ELR (cell line): ENCODE measurements at regions not wholly inside any gene's neighbourhood (a gene's known extent, or its start where the extent isn't known, plus 50 kb on each side); places are given as distances from the start of the nearest gene placed in this dataset.

Source experiments
- DNase-seq: peaks from one replicate; pipeline ENCODE4 v3.0.0-alpha.2; 2015; ENCODE audit warnings: low read depth

GRCh38 chr17:34776456-34777443 is 184.5 kb downstream of the CCT6B start:
- no peak for DNase-seq

GRCh38 chr17:34773036-34773435 is 188.2 kb downstream of the CCT6B start:
- DNase-seq, result no peak

- no peak for DNase-seq
These were observed 189.4 kb downstream of the CCT6B start for GRCh38 chr17:34771891-34772290.

- no peak for DNase-seq
These were observed 190.7 kb downstream of the CCT6B start for GRCh38 chr17:34770586-34770985.

GRCh38 chr17:34769899-34770298 is 190.5 kb downstream of the TMEM132E start:
- DNase-seq, result no peak

DNA sequence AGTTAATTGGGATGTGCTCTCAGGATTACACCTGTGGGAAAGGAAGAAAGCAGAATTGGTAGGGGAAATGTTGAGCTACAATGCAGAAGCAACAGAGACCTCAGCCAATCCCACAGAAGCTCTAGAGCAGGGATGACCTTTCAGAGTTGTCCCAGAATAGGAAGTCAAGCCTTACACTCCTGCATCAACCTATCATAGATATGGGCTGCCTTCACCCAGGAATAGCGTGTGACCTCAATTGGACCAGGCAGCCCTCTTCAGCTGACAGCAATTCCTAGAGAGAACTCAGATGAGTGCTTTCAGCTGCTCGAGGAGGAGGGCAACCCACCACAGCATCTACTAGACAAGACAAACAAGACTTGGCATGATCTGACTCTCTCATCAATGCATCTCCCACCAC is 189.7 kb downstream of the TMEM132E start:
- no peak for DNase-seq

- DNase-seq, result no peak
These were observed 185.9 kb downstream of the TMEM132E start for GRCh38 chr17:34765291-34765690.

- DNase-seq, result no peak
These were observed 185.3 kb downstream of the TMEM132E start for GRCh38 chr17:34764716-34765115.

DNA sequence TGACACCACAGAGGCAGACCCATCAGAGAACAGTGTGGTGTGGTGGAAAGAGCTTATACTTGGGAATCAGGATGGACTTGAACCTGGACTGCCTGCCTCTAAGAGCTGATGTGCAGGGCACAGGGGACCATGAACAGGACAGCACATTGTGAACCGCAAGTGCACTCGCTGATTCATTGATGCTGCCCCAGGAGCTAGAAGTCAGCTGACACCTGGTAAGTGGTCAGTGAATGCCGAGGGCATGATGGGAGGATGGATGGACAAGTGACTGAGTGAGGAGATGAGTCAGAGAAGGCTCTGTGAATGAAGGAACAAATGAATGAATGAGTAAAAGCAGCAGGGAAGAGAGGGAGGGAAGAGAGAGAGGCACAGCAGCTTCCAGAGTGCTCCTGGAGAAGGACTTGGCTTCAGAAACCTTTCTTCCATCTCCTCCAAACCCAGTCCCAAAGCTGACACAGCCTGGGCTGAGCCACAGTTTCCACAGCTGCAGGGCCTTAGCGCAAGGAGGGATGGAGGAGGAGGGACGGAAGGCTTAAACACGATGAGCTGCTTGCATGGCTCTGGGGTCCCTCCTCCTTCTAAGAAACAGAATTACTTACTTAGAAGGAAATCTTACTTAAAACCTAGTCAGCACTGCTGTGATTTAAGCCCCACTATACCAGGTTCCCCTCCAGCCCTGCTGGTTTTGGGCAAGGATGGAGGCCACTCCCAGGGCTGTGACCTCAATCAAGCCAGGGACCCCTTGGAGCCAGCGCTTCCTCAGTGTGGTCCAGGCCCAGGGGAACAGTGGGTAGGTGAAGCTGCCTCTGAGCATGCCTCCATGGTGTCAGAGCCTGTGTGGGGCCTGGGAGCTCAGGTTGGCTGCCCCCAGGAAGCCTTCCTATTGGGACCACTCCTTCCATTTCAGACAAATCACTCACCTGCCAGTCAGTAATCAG is 184.6 kb downstream of the TMEM132E start:
- peak; percentile 10 for DNase-seq

DNA sequence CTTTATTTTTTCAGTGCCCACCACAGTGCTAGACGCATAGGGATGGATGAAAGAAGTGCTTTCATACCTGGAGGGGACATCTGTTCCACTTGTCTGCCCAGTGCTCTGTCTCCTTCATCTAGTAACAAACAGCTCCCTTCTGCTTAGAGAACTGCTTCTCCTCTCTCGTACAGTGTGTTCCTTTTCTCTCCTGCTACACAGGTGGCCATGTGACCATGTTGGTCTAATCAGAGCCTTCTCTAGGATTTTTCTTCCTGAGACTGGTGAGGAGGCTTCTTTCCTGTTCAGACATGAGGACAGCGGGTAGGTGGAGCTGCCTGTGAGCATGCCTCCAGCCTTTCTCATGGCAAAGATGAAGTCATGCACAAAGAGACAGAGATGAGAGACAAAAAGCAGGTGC is 182.7 kb downstream of the TMEM132E start:
- no peak for DNase-seq

GRCh38 chr17:34761646-34762045 is 182.3 kb downstream of the TMEM132E start:
- no peak for DNase-seq

DNA sequence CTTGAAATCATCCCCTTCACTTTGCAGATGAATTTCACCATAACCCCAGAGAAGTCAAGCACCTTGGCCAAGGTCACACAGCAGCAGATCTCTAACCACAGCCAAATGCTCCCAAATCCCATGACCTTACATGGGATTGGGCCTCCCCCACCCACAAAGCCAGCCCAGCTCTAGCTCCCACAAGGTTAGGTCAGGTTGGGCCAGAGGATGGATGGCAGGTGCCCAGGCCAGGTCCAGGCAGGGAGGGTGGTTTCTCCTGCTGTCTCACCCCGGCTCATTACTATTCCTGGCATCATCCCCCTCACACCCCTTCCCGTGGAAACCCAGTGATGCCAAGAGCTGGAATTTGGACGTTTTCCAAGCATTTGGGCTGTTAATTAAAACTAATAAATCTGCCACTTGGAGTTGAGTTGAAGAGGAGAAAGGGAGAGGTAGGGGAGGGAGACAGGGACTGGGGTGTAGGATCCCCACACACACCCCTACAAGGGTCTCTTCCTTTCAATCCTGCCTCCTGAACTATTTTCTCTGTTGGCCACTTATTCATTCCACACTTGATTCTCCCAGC is 181.6 kb downstream of the TMEM132E start:
- no peak for DNase-seq

DNA sequence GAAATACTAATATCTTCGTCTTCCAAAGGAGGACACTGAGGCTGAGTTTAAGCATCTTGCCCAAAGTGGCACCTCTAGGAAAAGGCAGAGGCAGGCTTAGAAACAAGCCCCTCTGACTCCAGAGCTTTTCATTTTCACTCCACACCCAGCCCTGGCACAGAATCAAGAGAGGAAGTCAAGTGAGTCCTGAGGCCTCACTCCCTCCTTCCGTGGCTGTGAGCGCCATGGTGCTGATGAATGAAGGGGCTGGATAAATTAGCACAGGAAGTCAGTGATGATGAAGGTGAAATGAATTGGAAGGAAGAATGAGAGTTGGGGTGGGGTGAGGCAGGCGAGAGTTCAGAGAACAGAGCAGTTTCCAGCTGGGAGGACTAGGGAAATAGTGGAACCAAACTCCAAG is 179.3 kb downstream of the TMEM132E start:
- no peak for DNase-seq

DNA sequence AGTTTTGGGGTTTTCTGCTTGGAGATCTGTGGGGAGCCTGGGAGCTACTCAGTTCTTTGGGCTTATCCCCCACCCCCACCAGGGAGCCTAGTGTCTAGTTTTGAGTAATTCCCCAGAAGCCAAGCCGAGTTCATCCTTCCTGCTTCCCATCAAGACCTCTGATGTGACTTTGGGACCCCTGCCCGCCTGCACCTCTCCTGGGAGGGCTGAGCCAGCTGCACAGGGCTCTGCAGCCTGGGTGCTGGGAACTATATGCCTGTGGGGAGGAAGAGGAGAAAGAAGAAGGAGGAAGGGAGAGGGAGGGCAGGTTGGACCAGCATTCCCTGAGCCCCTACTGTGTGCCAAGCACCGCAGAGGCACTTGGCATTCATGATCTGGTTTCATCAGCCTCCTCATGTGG is 178.9 kb downstream of the TMEM132E start:
- DNase-seq, result no peak

DNA sequence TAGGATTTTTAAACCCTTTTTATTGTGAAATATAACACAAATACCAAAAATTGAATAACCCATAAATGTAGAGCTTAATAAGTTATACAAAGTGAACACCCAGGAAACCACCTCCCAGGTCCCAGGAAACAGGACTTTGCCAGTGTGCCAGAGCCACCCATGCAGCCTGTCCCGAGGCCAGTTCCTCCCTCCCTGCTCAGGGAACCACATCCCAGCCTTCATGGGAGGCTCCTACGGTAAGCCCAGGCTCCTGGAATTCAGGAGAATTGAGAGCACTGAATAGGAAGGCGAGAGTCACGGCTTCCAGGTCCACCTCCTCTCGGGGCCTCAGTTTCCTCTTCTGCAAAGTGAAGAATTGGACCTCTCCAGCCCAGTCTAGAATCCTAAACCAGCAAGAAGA is 178.2 kb downstream of the TMEM132E start:
- DNase-seq, result no peak

DNA sequence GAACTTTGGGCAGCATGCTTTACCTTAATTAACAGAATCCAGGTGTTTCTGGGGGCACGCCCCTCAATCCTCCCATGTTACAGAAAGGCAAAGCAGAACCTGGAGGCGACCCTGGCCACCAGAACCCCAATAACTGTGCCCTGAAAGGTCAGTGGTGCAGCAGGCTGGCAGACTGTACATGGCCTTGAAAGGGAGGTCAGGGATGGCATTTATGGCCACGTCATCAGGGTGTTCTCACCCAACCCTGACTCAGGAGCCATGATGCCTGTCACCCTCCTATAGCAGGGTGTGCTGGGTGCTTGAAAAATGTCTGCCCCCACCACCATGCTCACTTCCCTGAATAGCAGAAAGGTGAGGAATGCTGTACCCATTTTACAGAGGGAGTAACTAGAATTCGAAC is 177.7 kb downstream of the TMEM132E start:
- DNase-seq, result no peak

GRCh38 chr17:34756637-34757021 is 177.2 kb downstream of the TMEM132E start:
- DNase-seq, result peak; percentile 4

- no peak for DNase-seq
These were observed 176.7 kb downstream of the TMEM132E start for GRCh38 chr17:34755981-34756636.

- DNase-seq, result no peak
These were observed 176.0 kb downstream of the TMEM132E start for GRCh38 chr17:34755371-34755770.

- no peak for DNase-seq
These were observed 170.6 kb downstream of the TMEM132E start for GRCh38 chr17:34750004-34750403.

- no peak for DNase-seq
These were observed 162.6 kb downstream of the TMEM132E start for GRCh38 chr17:34741967-34742366.
